ENCODE measurements at regions not wholly inside any gene's neighbourhood (a gene's known extent, or its start where the extent isn't known, plus 50 kb on each side); places are given as distances from the start of the nearest gene placed in this dataset.

DNA sequence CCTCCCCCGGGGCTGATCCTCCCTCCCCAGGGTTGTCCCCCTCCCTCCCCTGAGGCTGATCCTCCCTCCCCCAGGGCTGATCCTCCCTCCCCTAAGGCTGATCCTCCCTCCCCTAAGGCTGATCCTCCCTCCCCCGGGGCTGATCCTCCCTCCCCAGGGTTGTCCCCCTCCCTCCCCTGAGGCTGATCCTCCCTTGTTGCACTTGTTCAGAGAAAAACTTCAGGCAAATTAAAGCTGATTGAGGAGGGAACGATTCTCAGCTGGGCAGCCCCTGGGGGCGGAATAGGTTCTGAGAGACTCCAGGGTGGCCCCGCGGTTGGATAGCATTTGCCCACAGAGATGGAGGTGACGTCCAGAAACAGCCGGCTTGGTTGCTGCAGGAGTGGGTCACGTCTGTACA lies 110.7 kb upstream of the ADRA2C start:
- FAIRE-seq: no peak
- TF ChIP-seq SPI1 (IDR thresholded peaks at IDR 0.05; ENCODE audit: low read depth, low read length) (no peak), POLR2AphosphoS5 (IDR thresholded peaks at IDR 0.05; ENCODE audit: low read depth, low read length) (no peak), PAX5 (IDR thresholded peaks at IDR 0.05; ENCODE audit: insufficient read depth, low read length, severe bottlenecking) (no peak), TAF1 (IDR thresholded peaks at IDR 0.05; ENCODE audit: low read depth, low read length) (no peak), POLR2A (IDR thresholded peaks at IDR 0.05; ENCODE audit: low read depth, low read length) (no peak)
- DNase-seq (ENCODE audit: insufficient read length, low spot score): no peak

DNA sequence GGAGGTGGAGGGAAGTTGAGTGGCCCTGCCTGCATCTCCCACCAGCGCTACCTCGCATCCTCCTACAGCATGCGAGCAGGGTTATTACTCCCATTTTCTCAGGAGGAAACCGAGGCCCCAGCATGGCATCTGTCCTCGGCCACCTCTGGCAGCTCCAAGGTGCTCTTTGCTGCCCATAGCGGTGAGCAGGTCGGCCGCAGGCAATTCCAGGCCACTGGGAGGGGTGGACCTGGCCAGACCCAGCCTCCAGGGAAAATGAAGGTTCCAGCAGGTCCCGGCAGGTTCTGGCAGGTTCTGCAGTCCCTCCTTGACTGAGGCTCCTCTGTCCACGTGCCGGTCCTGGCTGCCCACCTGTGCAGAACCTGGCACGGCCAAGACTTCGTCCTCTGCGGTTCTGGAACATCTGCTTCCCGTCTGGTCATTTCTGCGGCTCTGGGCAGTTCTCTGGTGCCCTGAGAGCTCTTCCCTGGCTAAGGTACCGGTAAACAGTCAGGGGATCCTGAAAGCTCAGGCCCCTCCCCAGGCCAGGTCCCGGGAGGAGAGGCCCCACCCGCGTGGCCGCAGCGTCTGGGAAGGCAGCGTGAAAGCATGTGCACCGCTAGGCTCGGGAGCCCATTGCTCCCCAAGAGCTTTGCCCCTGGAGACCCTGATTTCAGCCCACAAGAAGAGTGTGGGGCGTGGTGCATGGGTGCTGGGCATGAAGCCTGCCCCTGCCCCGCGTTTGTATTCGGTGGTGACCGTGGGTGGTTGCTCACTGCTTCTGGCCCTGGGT lies 112.0 kb upstream of the ADRA2C start:
- FAIRE-seq (no peak), DNase-seq (ENCODE audit: insufficient read length, low spot score) (no peak)
- no peak for TF ChIP-seq POLR2AphosphoS5 (IDR thresholded peaks at IDR 0.05; ENCODE audit: low read depth, low read length)

GRCh38 chr4:3652586-3652985 lies 113.6 kb upstream of the ADRA2C start:
- TF ChIP-seq POLR2A (IDR thresholded peaks at IDR 0.05; ENCODE audit: low read depth, low read length) (no peak), TAF1 (IDR thresholded peaks at IDR 0.05; ENCODE audit: low read depth, low read length) (no peak), POU2F2 (IDR thresholded peaks at IDR 0.05; ENCODE audit: low read depth, low read length) (no peak)
- FAIRE-seq: no peak
- no peak for DNase-seq (ENCODE audit: insufficient read length, low spot score)

GRCh38 chr4:3651267-3651845 lies 114.8 kb upstream of the ADRA2C start:
- DNase-seq (ENCODE audit: insufficient read length, low spot score) (no peak), FAIRE-seq (no peak)
- no peak for TF ChIP-seq POLR2A (IDR thresholded peaks at IDR 0.05; ENCODE audit: low read depth, low read length)
- no peak for TF ChIP-seq TAF1 (IDR thresholded peaks at IDR 0.05; ENCODE audit: low read depth, low read length)
- TF ChIP-seq SPI1 (IDR thresholded peaks at IDR 0.05; ENCODE audit: low read depth, low read length): no peak
- no peak for TF ChIP-seq PAX5 (IDR thresholded peaks at IDR 0.05; ENCODE audit: insufficient read depth, low read length, severe bottlenecking)
- TF ChIP-seq POLR2AphosphoS5 (IDR thresholded peaks at IDR 0.05; ENCODE audit: low read depth, low read length): no peak
- TF ChIP-seq POU2F2 (IDR thresholded peaks at IDR 0.05; ENCODE audit: low read depth, low read length): no peak

GRCh38 chr4:3649491-3649890 lies 116.7 kb upstream of the ADRA2C start:
- FAIRE-seq (no peak), DNase-seq (ENCODE audit: insufficient read length, low spot score) (no peak)
- no peak for TF ChIP-seq SPI1 (IDR thresholded peaks at IDR 0.05; ENCODE audit: low read depth, low read length)
- TF ChIP-seq POLR2AphosphoS5 (IDR thresholded peaks at IDR 0.05; ENCODE audit: low read depth, low read length): no peak
- no peak for TF ChIP-seq TAF1 (IDR thresholded peaks at IDR 0.05; ENCODE audit: low read depth, low read length)
- no peak for TF ChIP-seq POLR2A (IDR thresholded peaks at IDR 0.05; ENCODE audit: low read depth, low read length)
- TF ChIP-seq PAX5 (IDR thresholded peaks at IDR 0.05; ENCODE audit: insufficient read depth, low read length, severe bottlenecking): no peak
- TF ChIP-seq POU2F2 (IDR thresholded peaks at IDR 0.05; ENCODE audit: low read depth, low read length): no peak

DNA sequence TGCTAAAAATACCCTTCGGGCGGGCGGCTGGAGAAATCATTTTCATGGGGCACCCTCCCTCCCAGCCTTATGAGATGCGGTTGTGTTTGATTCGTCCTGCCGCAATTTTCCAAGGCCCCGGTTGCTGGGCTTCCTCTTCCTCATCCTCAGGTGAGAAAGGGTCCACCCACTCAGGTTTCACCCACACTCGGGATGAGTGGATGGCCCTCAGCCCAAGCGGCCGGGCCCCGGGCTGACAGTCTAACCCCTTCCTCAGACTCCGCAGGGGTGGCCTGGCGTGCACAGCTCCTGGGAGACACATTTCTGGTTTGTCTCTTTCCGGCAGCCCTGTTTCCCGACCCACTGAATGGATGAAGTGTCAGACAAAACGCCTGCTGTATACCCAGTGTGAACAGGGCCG lies 116.5 kb upstream of the LRPAP1 start:
- DNase-seq (ENCODE audit: insufficient read length, low spot score): no peak
- no peak for FAIRE-seq
- TF ChIP-seq PAX5 (IDR thresholded peaks at IDR 0.05; ENCODE audit: insufficient read depth, low read length, severe bottlenecking) (no peak), POLR2AphosphoS5 (IDR thresholded peaks at IDR 0.05; ENCODE audit: low read depth, low read length) (no peak), POLR2A (IDR thresholded peaks at IDR 0.05; ENCODE audit: low read depth, low read length) (no peak), SPI1 (IDR thresholded peaks at IDR 0.05; ENCODE audit: low read depth, low read length) (no peak), TAF1 (IDR thresholded peaks at IDR 0.05; ENCODE audit: low read depth, low read length) (no peak), POU2F2 (IDR thresholded peaks at IDR 0.05; ENCODE audit: low read depth, low read length) (no peak)

DNA sequence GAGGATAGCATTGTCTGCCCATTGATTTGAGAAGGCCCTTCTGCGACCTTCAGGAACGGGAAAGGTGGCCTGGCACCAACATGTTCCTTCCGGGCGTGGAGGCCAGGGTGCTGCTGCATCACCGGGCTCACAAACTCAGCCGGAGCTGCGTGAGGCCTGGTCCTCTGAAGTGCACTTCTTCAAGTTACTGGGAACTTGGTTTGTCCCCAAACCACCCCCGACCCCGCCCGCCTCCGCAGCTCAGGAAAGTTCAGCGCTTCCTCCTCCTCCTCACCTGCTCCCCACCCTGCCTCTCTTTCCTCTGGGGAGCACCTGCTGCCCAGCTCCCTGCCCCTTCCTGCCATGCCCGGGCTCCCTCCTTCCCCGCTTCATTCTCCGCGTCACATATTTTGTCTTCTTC lies 116.0 kb upstream of the LRPAP1 start:
- FAIRE-seq (no peak), DNase-seq (ENCODE audit: insufficient read length, low spot score) (no peak)
- no peak for TF ChIP-seq POLR2A (IDR thresholded peaks at IDR 0.05; ENCODE audit: low read depth, low read length)
- TF ChIP-seq PAX5 (IDR thresholded peaks at IDR 0.05; ENCODE audit: insufficient read depth, low read length, severe bottlenecking): no peak
- TF ChIP-seq POU2F2 (IDR thresholded peaks at IDR 0.05; ENCODE audit: low read depth, low read length): no peak
- no peak for TF ChIP-seq SPI1 (IDR thresholded peaks at IDR 0.05; ENCODE audit: low read depth, low read length)
- TF ChIP-seq POLR2AphosphoS5 (IDR thresholded peaks at IDR 0.05; ENCODE audit: low read depth, low read length): no peak
- no peak for TF ChIP-seq TAF1 (IDR thresholded peaks at IDR 0.05; ENCODE audit: low read depth, low read length)

GRCh38 chr4:3647421-3647820 lies 115.2 kb upstream of the LRPAP1 start:
- FAIRE-seq (no peak), DNase-seq (ENCODE audit: insufficient read length, low spot score) (no peak)
- TF ChIP-seq TAF1 (IDR thresholded peaks at IDR 0.05; ENCODE audit: low read depth, low read length) (no peak), POLR2A (IDR thresholded peaks at IDR 0.05; ENCODE audit: low read depth, low read length) (no peak), SPI1 (IDR thresholded peaks at IDR 0.05; ENCODE audit: low read depth, low read length) (no peak), POLR2AphosphoS5 (IDR thresholded peaks at IDR 0.05; ENCODE audit: low read depth, low read length) (no peak), POU2F2 (IDR thresholded peaks at IDR 0.05; ENCODE audit: low read depth, low read length) (no peak), PAX5 (IDR thresholded peaks at IDR 0.05; ENCODE audit: insufficient read depth, low read length, severe bottlenecking) (no peak)

DNA sequence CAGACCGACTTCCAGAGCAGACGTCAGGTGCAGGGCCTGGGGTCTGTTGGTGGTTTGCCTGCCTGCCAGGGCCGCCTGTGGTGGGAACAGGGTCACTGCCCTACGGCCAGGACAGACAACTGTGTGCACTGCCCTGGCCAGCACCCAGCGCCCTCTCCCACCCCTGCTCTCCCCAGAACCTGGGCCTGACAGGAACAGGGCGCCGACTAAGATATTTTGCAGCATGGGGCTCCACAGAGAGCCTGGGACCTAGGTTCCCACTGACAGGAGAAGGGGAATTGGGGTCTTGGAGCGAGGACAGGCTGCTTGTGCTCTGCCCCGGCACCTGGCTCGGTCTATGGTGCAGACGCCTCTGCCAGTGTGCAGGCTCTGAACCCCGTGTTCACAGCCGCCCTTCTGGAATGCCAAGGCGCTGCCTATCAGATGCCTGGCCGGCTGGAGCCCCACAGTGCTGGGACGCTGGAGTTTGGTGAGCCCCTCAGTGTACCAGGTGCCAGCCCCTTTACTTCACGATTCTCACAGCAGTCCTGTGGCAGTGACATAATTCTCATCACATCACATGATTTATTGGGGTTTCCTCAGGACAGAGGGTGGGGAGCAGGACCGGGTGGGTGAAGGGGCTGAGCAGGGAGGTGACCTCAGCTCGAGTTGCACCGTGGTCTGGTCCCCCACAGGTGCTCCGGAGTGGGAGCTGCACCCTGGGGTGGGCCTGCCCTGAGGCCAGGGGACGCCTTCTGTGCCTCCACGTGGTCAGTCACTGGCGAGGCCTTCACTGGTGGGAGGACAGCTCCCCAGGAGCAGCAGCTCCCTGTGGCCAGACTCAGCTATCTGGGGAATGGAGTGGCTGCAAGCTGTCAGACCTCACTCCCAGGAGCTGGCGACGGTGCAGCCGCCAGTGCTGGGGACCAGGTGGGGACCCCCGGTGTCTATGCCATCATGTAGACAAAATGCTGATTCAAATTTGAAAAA lies 113.8 kb upstream of the LRPAP1 start:
- TF ChIP-seq POLR2A (IDR thresholded peaks at IDR 0.05; ENCODE audit: low read depth, low read length) (no peak), POU2F2 (IDR thresholded peaks at IDR 0.05; ENCODE audit: low read depth, low read length) (no peak), POLR2AphosphoS5 (IDR thresholded peaks at IDR 0.05; ENCODE audit: low read depth, low read length) (no peak), TAF1 (IDR thresholded peaks at IDR 0.05; ENCODE audit: low read depth, low read length) (no peak), PAX5 (IDR thresholded peaks at IDR 0.05; ENCODE audit: insufficient read depth, low read length, severe bottlenecking) (no peak), SPI1 (IDR thresholded peaks at IDR 0.05; ENCODE audit: low read depth, low read length) (no peak)
- no peak for FAIRE-seq

More for the DNA sequence above, 113.8 kb upstream of the LRPAP1 start:
- no peak for DNase-seq (ENCODE audit: insufficient read length, low spot score)

All from GM12891 (cell line).